ENCODE measurements at regions not wholly inside any gene's neighbourhood (a gene's known extent, or its start where the extent isn't known, plus 50 kb on each side); places are given as distances from the start of the nearest gene placed in this dataset.

GRCh38 chr10:4062072-4062471 lies 277.1 kb upstream of the KLF6 start:
- intact Hi-C loops (cut with DNase I; ENCODE audit: low total_unique reads): loop anchor here (5.0 kb wide), 1 partner anchor 595 kb away; no protein-coding TSS in a partner anchor

GRCh38 chr10:4061441-4061951 lies 276.5 kb upstream of the KLF6 start:
- Histone ChIP-seq H3K4me3 (no peak overlapping the region), H3K4me1 (peaks cover 13 to 15% of the 10 kb centered on the region in 2 donors), H3K27ac (peak overlapping the region; percentile 39 to 66 (median 52)), H3K9me3 (no peaks in the 10 kb centered on the region), H3K27me3 (no peaks in the 10 kb centered on the region), H3K36me3 (no peaks in the 10 kb centered on the region)
- DNase-seq (peak; percentile 69), ATAC-seq (peak; percentile 91 to 92)
- TF ChIP-seq POLR2A (IDR thresholded peaks at IDR 0.05) (peak in 1 of 2 donors; percentile 14), CTCF (IDR thresholded peaks at IDR 0.05 in 4 of 5, conservative IDR thresholded peaks at IDR 0.05 in 1 of 5) (no peak)
- intact Hi-C loops (cut with DNase I; ENCODE audit: low total_unique reads): loop anchor here (5.0 kb wide), 1 partner anchor 596 kb away; no protein-coding TSS in a partner anchor
- in situ Hi-C loops (cut with MboI; ENCODE audit: low sequenced_read_pairs in 4 of 4): no loop called here

More at GRCh38 chr10:4062072-4062471, 277.1 kb upstream of the KLF6 start:
- Histone ChIP-seq H3K9me3 (no peaks in the 10 kb centered on the region), H3K36me3 (no peaks in the 10 kb centered on the region), H3K4me1 (peaks cover 13 to 15% of the 10 kb centered on the region in 2 donors), H3K27ac (peak overlapping the region; percentile 39 to 66 (median 52)), H3K27me3 (no peaks in the 10 kb centered on the region), H3K4me3 (no peak overlapping the region)
- in situ Hi-C loops (cut with MboI; ENCODE audit: low sequenced_read_pairs in 4 of 4): no loop called here
- ATAC-seq (peak; percentile 29 to 72), DNase-seq (no peak)
- TF ChIP-seq POLR2A (IDR thresholded peaks at IDR 0.05) (no peak), CTCF (IDR thresholded peaks at IDR 0.05 in 4 of 5, conservative IDR thresholded peaks at IDR 0.05 in 1 of 5) (no peak)

GRCh38 chr10:4059471-4060138 lies 274.6 kb upstream of the KLF6 start:
- no peaks in the 10 kb centered on the region for H3K9me3 ChIP-seq
- no peaks in the 10 kb centered on the region for H3K27me3 ChIP-seq
- DNase-seq (no peak), ATAC-seq (no peak)
- TF ChIP-seq POLR2A (IDR thresholded peaks at IDR 0.05) (no peak), CTCF (IDR thresholded peaks at IDR 0.05 in 4 of 5, conservative IDR thresholded peaks at IDR 0.05 in 1 of 5) (no peak)
- peaks cover 13 to 15% of the 10 kb centered on the region in 2 donors for H3K4me1 ChIP-seq
- in situ Hi-C loops (cut with MboI; ENCODE audit: low sequenced_read_pairs in 4 of 4) (no loop called here), intact Hi-C loops (cut with DNase I; ENCODE audit: low total_unique reads) (loop anchor here (5.0 kb wide), 1 partner anchor 598 kb away; no protein-coding TSS in a partner anchor)
- H3K4me3 ChIP-seq: no peak overlapping the region
- H3K36me3 ChIP-seq: no peaks in the 10 kb centered on the region
- no peak overlapping the region for H3K27ac ChIP-seq

- ATAC-seq (no peak), DNase-seq (no peak)
- Histone ChIP-seq H3K4me1 (peaks cover 13 to 15% of the 10 kb centered on the region in 2 donors), H3K4me3 (no peak overlapping the region), H3K27me3 (no peaks in the 10 kb centered on the region), H3K9me3 (no peaks in the 10 kb centered on the region), H3K36me3 (no peaks in the 10 kb centered on the region), H3K27ac (no peak overlapping the region)
- TF ChIP-seq POLR2A (IDR thresholded peaks at IDR 0.05) (no peak), CTCF (IDR thresholded peaks at IDR 0.05 in 4 of 5, conservative IDR thresholded peaks at IDR 0.05 in 1 of 5) (no peak)
- in situ Hi-C loops (cut with MboI; ENCODE audit: low sequenced_read_pairs in 4 of 4): no loop called here
- intact Hi-C loops (cut with DNase I; ENCODE audit: low total_unique reads): no loop called here
Measured at GRCh38 chr10:4058514-4059029, 273.6 kb upstream of the KLF6 start.
